GM19023 (cell line): ENCODE measurements at regions not wholly inside any gene's neighbourhood (a gene's known extent, or its start where the extent isn't known, plus 50 kb on each side); places are given as distances from the start of the nearest gene placed in this dataset.

Experiments used
- ATAC-seq: cut with Tn5 transposase; IDR thresholded peaks from one replicate; pipeline ENCODE4 v1.9.1; 2021; ENCODE audit warnings: mild to moderate bottlenecking, moderate library complexity; ENCODE audit not compliant: unreplicated experiment

- ATAC-seq, result no peak
Measured at GRCh38 chr6:40268614-40269013, 318.6 kb downstream of the LRFN2 start.

GRCh38 chr6:40268166-40268565, 319.0 kb downstream of the LRFN2 start:
- no peak for ATAC-seq

GRCh38 chr6:40265615-40266014, 321.5 kb downstream of the LRFN2 start:
- no peak for ATAC-seq

- ATAC-seq, result no peak
Measured at GRCh38 chr6:40263970-40264369, 323.2 kb downstream of the LRFN2 start.

GRCh38 chr6:40262363-40262762, 324.8 kb downstream of the LRFN2 start:
- ATAC-seq, result no peak

GRCh38 chr6:40258531-40258930, 324.3 kb upstream of the MOCS1 start:
- ATAC-seq, result no peak

GRCh38 chr6:40256831-40257230, 322.6 kb upstream of the MOCS1 start:
- ATAC-seq, result no peak

GRCh38 chr6:40256224-40256623, 322.0 kb upstream of the MOCS1 start:
- ATAC-seq, result no peak

- no peak for ATAC-seq
Measured at GRCh38 chr6:40253420-40253819, 319.2 kb upstream of the MOCS1 start.

- no peak for ATAC-seq
Measured at GRCh38 chr6:40252531-40253258, 318.4 kb upstream of the MOCS1 start.

GRCh38 chr6:40251637-40252300, 317.5 kb upstream of the MOCS1 start:
- no peak for ATAC-seq

GRCh38 chr6:40249935-40250334, 315.7 kb upstream of the MOCS1 start:
- ATAC-seq, result no peak

- no peak for ATAC-seq
Measured at GRCh38 chr6:40247516-40248115, 313.4 kb upstream of the MOCS1 start.

GRCh38 chr6:40244699-40245098, 310.4 kb upstream of the MOCS1 start:
- no peak for ATAC-seq

- ATAC-seq, result no peak
Measured at GRCh38 chr6:40232698-40233097, 298.4 kb upstream of the MOCS1 start.

GRCh38 chr6:40227735-40228134, 293.5 kb upstream of the MOCS1 start:
- no peak for ATAC-seq

GRCh38 chr6:40222354-40222753, 288.1 kb upstream of the MOCS1 start:
- no peak for ATAC-seq

- no peak for ATAC-seq
Measured at GRCh38 chr6:40219799-40220198, 285.5 kb upstream of the MOCS1 start.

- ATAC-seq, result no peak
Measured at GRCh38 chr6:40210628-40211056, 276.4 kb upstream of the MOCS1 start.

GRCh38 chr6:40205801-40206200, 271.5 kb upstream of the MOCS1 start:
- ATAC-seq, result no peak

- ATAC-seq, result no peak
Measured at GRCh38 chr6:40205004-40205403, 270.7 kb upstream of the MOCS1 start.

GRCh38 chr6:40197371-40197770, 263.1 kb upstream of the MOCS1 start:
- ATAC-seq, result no peak
